Activated T-cell treated with anti-CD3 and anti-CD28 coated beads, Interleukin-2, amount 50 U/mL, for 24 hours (primary cell): ENCODE measurements at regions not wholly inside any gene's neighbourhood (a gene's known extent, or its start where the extent isn't known, plus 50 kb on each side); places are given as distances from the start of the nearest gene placed in this dataset.
"Not testable (repeated sequence)": the region's sequence is repeated elsewhere in the genome, so short reads cannot be mapped to it uniquely, and the experiment has no call there.

Source experiments
- DNase-seq: peaks from one replicate; pipeline ENCODE4 v3.0.0-alpha.2; 2020
- H3K27ac Mint-ChIP-seq: 2 replicates; pipeline ENCODE4 v1.8.0; 2020; ENCODE audit warnings: mild to moderate bottlenecking, mixed read lengths
- H3K27me3 Mint-ChIP-seq: 2 replicates; pipeline ENCODE4 v1.8.0; 2020; ENCODE audit warnings: mixed read lengths
- H3K36me3 Mint-ChIP-seq: 2 replicates; pipeline ENCODE4 v1.8.0; 2020; ENCODE audit warnings: low read depth, mixed read lengths
- H3K4me1 Mint-ChIP-seq: 2 replicates; pipeline ENCODE4 v1.8.0; 2020; ENCODE audit warnings: low read depth, mixed read lengths
- H3K4me3 Mint-ChIP-seq: 2 replicates; pipeline ENCODE4 v1.8.0; 2020; ENCODE audit warnings: mild to moderate bottlenecking, moderate library complexity, mixed read lengths
- H3K9me3 Mint-ChIP-seq: 2 replicates; pipeline ENCODE4 v1.8.0; 2020; ENCODE audit warnings: mixed read lengths

DNA sequence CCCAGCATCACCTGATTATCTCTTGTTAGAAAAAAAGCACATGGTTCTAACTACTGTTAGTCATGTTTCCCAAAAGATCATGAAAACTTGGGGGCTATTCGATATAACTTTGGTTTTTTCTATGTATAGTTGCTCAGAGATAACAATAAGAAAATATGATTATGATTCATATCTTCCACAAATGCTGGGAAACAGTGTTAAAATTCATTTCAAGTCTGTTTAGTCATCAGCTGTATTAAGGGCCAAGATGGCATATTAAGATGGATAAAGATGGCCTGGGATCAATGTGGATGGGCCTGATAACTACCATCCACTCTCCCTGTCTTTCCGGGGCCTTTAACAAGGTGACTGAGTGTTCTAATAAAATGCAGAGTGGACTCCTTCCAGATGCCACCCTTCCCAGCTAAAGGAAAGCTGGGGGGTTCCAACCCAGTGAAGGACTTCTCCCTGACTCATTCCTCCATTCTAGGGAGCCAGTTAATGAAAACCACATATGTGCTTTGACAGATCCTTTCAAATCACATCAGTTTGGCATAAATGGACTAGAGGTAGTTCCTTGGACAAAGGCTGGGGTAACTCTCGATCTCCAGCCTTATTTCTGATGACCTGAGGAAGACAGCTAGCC, 221.6 kb downstream of the VAPA start:
- Mint-ChIP-seq H3K4me1 (peaks cover 9% of the 10 kb centered on the region), H3K27ac (no peak overlapping the region), H3K9me3 (no peaks in the 10 kb centered on the region), H3K4me3 (no peak overlapping the region), H3K27me3 (peaks cover 36% of the 10 kb centered on the region), H3K36me3 (no peaks in the 10 kb centered on the region)
- DNase-seq: no peak

DNA sequence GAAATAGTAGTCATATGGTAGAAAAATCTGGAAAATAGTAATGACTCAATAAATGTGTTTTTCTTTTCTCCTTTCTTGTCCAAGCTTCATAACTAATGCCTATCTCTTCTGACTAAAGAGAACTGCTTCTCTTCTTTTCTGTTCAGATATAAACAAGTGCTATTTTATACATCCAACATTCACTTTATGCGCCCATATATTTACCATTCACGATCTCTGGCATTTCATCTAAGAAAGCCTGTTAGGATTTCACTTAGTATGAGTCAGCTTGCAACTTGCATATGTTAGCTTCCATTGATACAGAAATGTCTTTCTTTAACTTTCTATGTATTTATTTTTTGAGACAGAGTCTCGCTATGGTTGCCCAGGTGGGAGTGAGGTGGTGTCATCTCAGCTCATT, 224.9 kb downstream of the VAPA start:
- Mint-ChIP-seq H3K9me3 (no peaks in the 10 kb centered on the region), H3K4me1 (peaks cover 4% of the 10 kb centered on the region), H3K27ac (no peak overlapping the region), H3K4me3 (no peak overlapping the region), H3K27me3 (peaks cover 12% of the 10 kb centered on the region), H3K36me3 (no peaks in the 10 kb centered on the region)
- no peak for DNase-seq

DNA sequence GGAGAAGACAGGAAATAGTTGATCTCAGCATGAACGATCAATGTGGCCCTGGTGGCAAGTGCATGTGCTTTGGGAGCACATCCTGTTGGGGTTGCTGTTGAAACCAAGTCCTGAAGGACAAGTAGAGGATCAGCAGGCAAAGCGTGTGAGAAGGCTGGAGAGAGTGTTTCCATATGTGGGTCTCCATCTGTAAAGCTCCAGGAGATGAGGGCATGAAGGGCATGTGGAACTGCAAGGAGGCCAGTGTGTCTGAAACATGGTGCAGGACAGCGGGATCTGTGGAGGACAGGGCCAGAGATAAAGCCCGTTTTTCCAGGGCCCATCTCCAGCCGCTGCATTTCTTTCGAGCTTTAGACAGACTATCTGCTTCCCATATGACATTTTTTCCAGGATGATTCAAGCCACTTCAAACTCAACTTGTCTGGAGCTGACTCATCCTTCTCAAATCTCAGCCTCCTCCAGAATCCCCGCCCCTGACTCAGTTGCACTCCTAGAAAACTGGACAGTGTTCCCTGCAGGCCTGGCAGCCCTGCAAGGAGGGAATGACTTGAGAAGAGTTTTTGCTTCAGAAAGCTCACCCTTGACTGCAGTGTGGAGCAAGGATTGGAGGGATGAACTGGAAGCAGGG, 226.1 kb downstream of the VAPA start:
- Mint-ChIP-seq H3K4me3 (no peak overlapping the region), H3K27ac (no peak overlapping the region), H3K4me1 (peaks cover 4% of the 10 kb centered on the region), H3K27me3 (peaks cover 4% of the 10 kb centered on the region), H3K9me3 (no peaks in the 10 kb centered on the region), H3K36me3 (no peaks in the 10 kb centered on the region)
- DNase-seq: no peak

DNA sequence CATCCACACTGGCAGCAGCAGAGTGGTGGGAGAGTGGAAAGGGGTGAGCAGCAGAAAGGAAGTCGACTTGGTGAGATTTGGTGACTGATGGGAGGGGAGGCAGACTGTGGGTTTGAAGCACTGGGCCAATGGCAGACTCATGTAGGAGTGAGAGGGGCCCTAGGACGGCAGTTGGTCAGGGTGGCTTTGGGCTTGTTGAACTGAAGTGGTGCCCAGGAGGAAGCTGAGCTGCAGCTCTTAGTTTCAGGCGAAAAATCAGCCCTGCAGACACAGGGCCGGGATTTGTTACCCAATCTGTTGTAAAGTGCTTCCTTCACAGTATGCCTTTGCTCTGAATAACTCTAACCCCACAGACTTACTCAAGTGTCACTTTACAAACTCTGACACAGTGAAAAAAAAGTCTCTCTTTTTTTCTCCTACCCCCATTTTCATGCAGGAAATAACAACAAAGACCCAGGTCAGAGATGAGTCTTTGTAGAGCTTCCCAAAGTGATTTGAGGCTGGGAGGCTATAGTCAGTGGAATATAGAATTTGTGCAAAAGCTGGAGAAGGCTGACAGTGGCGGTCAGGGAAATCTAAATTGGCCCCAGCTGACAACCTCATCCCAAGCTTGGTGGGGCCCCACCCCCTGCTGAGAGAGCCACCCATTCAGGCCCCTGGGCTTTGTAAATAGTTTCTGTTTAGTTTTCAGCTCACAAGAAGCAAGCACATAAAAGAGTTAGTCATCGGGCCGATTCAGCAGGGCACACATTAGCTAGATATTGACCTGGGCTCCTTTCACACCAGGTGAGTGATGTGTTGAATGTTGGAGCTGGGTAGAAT, 226.9 kb downstream of the VAPA start:
- no peaks in the 10 kb centered on the region for H3K9me3 Mint-ChIP-seq
- no peaks in the 10 kb centered on the region for H3K4me1 Mint-ChIP-seq
- DNase-seq: no peak
- no peak overlapping the region for H3K4me3 Mint-ChIP-seq
- no peak overlapping the region for H3K27ac Mint-ChIP-seq
- no peaks in the 10 kb centered on the region for H3K36me3 Mint-ChIP-seq
- H3K27me3 Mint-ChIP-seq: peaks cover 4% of the 10 kb centered on the region

DNA sequence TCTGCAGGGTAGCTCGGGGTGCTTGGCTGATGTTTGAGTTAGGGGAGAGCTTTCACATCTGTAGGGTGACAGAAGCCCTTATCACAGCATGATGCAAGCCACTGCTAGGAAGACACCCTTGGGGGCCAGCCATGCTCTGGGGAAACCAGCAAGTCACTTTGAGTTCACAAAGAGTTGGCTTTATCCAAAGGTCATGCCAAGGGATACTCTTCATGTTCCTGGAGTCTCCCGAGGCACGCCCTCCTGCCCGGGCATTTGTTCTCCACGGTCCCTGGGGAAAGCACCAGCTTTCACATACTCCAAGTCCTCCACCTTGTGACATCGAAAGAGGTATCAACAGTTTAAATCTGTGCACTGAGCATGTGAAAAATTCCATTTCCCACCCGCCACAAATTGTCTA, 227.7 kb downstream of the VAPA start:
- no peaks in the 10 kb centered on the region for H3K9me3 Mint-ChIP-seq

DNA sequence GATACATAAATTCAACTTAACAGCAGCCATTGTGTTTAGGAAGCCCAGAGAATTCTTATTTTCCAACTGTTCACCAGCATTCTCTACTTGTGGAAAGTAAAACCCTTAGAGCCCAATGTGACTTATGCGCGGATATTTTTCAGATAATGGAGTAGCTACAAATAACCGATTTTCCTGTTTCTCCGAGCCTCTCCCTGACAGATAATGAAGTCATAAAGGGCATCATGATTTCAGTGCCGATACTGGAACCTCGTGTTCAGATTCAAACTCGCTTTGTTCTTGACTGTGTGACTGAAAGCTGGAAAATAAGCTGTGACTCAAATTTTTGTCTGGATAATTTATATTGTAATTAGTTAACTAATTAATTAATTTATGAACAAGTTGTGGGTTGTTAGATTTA, 228.2 kb downstream of the VAPA start:
- H3K9me3 Mint-ChIP-seq: no peaks in the 10 kb centered on the region
- H3K4me3 Mint-ChIP-seq: no peak overlapping the region
- DNase-seq: no peak
- H3K36me3 Mint-ChIP-seq: no peaks in the 10 kb centered on the region
- H3K4me1 Mint-ChIP-seq: no peaks in the 10 kb centered on the region
- H3K27me3 Mint-ChIP-seq: peaks cover 4% of the 10 kb centered on the region
- no peak overlapping the region for H3K27ac Mint-ChIP-seq

More for the DNA sequence above, 227.7 kb downstream of the VAPA start:
- H3K27ac Mint-ChIP-seq: no peak overlapping the region
- peaks cover 4% of the 10 kb centered on the region for H3K27me3 Mint-ChIP-seq
- H3K36me3 Mint-ChIP-seq: no peaks in the 10 kb centered on the region
- DNase-seq: no peak
- H3K4me3 Mint-ChIP-seq: no peak overlapping the region
- no peaks in the 10 kb centered on the region for H3K4me1 Mint-ChIP-seq

DNA sequence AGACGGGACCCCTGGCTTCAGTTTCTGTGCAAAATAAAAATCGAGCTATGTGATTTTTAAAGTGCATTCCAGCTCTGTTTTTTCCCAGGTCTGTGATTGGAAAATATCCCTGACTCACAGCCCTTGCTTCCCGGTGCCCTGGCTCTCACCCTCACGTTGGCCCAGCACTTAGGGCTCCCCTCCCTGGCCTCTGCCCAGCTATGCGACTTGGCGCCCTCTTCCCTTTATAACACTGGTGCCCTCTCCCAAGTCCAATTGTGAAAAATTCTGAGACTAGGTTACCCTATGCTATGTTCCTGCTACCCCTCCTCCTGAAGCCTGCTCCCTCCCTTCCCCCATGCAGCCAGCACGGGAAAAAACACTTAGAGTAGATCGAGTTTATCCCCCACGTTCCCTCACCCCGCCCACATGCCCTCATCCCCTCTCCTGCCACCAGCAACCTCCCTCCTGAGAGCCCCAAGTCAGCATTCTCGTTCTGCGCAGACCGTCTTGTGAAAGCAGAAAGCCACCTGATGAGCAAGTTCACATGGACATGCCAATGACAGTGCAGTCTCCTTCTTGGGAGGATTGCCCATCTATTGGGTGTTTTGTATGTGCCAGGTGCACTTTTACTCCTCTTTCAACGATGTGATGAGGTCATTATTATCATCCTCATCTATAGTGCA, 228.8 kb downstream of the VAPA start:
- no peak overlapping the region for H3K27ac Mint-ChIP-seq
- no peaks in the 10 kb centered on the region for H3K36me3 Mint-ChIP-seq

DNA sequence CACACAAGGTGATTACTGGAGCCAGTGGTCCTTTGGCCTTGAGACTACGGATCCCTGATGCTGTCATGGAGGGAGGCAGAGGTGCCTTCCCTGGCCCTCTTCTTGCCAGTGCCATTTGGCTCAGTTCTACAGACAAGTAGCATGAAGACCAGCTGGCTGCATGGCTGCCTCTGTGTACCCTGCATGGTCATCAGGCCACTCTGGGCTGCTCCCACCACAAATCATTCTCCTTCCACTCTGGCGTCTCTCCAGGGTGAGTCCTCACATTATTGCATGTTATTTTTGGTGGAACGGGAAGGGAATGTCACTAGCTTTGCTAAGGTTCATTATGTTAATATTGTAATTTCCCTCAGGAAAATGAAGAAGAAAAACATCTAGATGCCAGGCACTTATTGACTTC, 229.8 kb downstream of the VAPA start:
- no peaks in the 10 kb centered on the region for H3K36me3 Mint-ChIP-seq
- H3K27ac Mint-ChIP-seq: no peak overlapping the region
- no peaks in the 10 kb centered on the region for H3K9me3 Mint-ChIP-seq
- H3K4me3 Mint-ChIP-seq: no peak overlapping the region
- H3K27me3 Mint-ChIP-seq: peaks cover 4% of the 10 kb centered on the region
- H3K4me1 Mint-ChIP-seq: no peaks in the 10 kb centered on the region
- DNase-seq: no peak

More for the DNA sequence above, 228.8 kb downstream of the VAPA start:
- Mint-ChIP-seq H3K27me3 (peaks cover 4% of the 10 kb centered on the region), H3K4me3 (no peak overlapping the region), H3K4me1 (no peaks in the 10 kb centered on the region), H3K9me3 (no peaks in the 10 kb centered on the region)
- DNase-seq: no peak

DNA sequence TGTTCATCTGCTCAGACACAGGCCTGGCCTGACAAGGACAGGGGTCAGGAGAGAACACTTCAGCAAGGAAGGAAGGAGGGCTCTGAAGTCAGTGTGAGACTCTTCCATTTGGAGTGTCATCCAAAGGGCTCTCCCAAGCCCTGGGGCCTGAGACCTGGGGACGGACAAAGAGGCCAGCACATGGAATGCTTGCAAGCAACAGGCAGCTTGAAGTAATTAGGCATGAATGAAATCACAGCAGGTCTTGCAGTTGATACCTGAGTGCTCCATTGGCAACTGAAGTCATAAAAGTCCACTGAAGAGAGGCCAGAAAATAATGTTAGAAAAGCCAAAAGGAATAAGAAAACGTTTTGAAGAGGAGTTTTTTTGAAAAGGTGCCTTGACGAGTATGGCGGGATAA, 231.7 kb downstream of the VAPA start:
- no peak overlapping the region for H3K27ac Mint-ChIP-seq
- H3K4me3 Mint-ChIP-seq: no peak overlapping the region
- peaks cover 4% of the 10 kb centered on the region for H3K27me3 Mint-ChIP-seq
- no peak for DNase-seq
- no peaks in the 10 kb centered on the region for H3K36me3 Mint-ChIP-seq
- no peaks in the 10 kb centered on the region for H3K9me3 Mint-ChIP-seq
- no peaks in the 10 kb centered on the region for H3K4me1 Mint-ChIP-seq

DNA sequence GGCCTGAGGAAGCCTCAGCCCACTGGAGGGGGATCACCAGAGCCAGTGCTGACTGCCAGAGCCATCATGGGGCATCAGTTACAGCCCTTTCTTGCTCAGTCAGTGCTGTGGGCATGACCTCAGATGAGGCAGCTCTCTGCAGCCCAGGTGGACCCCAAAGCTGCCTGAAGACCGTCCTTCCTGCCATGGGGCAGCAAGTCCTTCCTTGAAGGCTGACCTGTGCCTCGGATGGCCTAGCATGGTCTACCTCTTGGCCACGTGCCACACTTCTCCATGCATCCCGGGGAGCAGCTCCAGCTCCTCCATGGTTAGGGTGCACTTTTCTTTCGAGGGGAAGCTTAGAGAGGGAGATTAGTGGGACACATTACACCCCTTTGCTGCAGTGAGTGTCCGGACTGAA, 233.4 kb downstream of the VAPA start:
- Mint-ChIP-seq H3K27ac (no peak overlapping the region), H3K27me3 (peaks cover 4% of the 10 kb centered on the region), H3K36me3 (no peaks in the 10 kb centered on the region), H3K4me1 (no peaks in the 10 kb centered on the region), H3K9me3 (peaks cover 3% of the 10 kb centered on the region), H3K4me3 (no peak overlapping the region)
- DNase-seq: no peak

DNA sequence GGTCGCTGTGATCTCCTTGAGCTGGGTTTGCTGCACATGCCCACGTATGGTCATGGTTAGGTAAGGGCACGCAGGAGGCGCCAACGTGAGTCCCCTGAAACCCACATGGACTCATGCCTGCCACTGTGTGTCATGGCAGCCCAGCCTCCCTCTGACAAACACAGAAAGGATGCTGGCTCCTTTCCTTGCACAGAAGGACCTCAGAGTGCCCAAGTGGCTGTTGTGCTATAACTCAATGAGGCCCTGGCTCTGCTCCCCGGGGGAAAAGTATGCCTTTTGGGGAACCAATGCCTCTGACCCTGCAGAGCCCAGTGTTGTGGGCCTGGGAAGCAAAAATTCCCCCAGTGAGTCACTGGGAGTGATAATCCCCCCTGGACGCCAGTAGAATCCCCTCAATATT, 233.9 kb downstream of the VAPA start:
- Mint-ChIP-seq H3K27ac (no peak overlapping the region), H3K4me1 (no peaks in the 10 kb centered on the region), H3K27me3 (peaks cover 2% of the 10 kb centered on the region), H3K9me3 (peaks cover 3% of the 10 kb centered on the region), H3K36me3 (no peaks in the 10 kb centered on the region), H3K4me3 (no peak overlapping the region)
- no peak for DNase-seq

DNA sequence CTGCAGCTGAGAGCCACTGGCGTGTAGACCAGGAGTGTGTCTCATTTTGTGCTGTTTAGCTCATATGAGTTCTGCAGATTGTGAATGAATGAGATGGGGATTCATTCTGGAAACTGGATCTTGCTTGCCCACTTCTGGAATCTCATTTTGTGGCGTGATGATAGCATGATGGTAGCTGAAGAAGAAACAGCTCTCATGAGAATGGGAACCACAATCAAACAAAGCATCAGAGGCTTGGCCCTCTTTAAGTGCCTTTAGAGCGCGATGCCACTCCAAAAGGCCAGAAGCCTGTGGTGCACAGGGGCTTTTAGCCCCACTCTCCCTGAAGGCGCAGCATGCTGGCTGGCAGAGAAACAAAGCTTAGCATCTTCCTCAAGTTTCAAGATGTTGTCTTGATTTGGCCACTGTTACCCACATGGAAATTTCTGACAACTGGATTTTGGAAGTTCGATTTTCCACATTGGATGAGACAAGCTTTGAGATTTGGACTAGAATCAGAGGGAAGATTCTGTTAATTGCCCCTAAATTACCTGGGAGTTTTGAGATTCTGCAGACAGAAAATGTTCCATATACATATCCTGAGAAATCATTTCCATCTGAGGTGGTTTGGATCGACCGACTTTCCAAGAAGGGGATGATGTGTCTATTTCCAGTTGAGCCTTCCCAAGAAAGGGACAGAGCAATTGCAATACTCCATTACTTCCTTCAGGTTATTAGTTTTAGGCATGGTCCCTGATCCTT, 234.5 kb downstream of the VAPA start:
- no peaks in the 10 kb centered on the region for H3K27me3 Mint-ChIP-seq
- H3K27ac Mint-ChIP-seq: no peak overlapping the region
- H3K9me3 Mint-ChIP-seq: peaks cover 3% of the 10 kb centered on the region
- H3K4me1 Mint-ChIP-seq: no peaks in the 10 kb centered on the region
- no peaks in the 10 kb centered on the region for H3K36me3 Mint-ChIP-seq
- H3K4me3 Mint-ChIP-seq: no peak overlapping the region
- no peak for DNase-seq

DNA sequence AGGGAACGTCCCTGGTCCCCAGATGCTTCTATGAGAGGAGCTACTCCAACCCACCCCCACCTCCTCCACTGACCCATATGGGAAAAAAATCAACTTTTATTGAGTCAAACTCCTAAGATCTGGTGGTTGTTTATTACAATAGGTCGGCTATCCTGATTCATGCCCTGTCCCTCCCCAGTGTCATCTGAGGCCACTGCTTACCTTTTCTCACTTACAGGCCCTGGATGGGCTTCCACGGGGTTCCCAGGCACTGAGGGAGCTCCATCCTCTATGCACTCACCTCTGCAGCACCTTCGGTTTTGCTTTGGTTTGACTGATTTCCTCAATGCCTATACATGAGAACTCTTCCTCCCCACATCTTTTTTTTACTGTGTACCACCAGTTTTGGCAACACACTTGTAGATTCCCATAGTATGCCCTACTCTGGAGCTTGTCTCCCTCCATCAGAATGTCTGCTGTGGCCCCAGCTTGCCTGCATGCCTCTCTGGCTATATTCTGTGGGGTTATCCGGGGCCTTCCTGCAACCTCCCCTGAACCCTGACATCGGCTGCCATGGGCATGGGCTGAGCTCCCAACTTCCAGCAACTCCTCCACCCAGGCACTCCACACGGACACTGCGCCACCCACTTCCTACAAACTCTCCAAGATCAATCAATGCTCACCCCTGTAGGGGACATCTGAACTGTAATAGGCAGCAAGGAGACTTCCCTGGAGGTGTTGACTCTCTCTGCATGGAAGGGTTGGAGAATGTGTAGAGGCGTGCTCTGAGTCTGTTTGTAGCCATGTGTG, 236.1 kb downstream of the VAPA start:
- no peak for DNase-seq

DNA sequence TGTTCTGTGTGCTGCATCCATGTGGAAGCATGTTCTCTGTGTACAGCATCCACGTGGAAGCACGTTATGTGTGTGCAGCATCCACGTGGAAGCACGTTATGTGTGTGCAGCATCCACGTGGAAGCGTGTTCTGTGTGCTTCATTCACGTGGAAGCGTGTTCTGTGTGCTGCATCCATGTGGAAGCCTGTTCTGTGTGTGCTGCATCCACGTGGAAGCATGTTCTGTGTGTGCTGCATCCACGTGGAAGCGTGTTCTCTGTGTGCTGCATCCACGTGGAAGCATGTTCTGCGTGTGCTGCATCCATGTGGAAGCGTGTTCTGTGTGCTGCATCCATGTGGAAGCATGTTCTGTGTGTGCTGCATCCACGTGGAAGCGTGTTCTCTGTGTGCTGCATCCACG, 236.8 kb downstream of the VAPA start:
- H3K36me3 Mint-ChIP-seq, H3K4me3 Mint-ChIP-seq, H3K9me3 Mint-ChIP-seq, H3K27ac Mint-ChIP-seq, H3K27me3 Mint-ChIP-seq, DNase-seq, H3K4me1 Mint-ChIP-seq: not testable (repeated sequence)

More for the DNA sequence above, 236.1 kb downstream of the VAPA start:
- peaks cover 3% of the 10 kb centered on the region for H3K9me3 Mint-ChIP-seq
- no peaks in the 10 kb centered on the region for H3K36me3 Mint-ChIP-seq
- no peaks in the 10 kb centered on the region for H3K27me3 Mint-ChIP-seq
- no peak overlapping the region for H3K27ac Mint-ChIP-seq
- no peak overlapping the region for H3K4me3 Mint-ChIP-seq
- H3K4me1 Mint-ChIP-seq: no peaks in the 10 kb centered on the region
